Fibroblast of skin of left quadriceps (primary cell): ENCODE measurements at regions not wholly inside any gene's neighbourhood (a gene's known extent, or its start where the extent isn't known, plus 50 kb on each side); places are given as distances from the start of the nearest gene placed in this dataset.

Experiments
- DNase-seq, 2 experiments: peaks; one replicate each; pipeline ENCODE4 v3.0.0-alpha.2; 2013; ENCODE audit warnings: low read depth in 2 of 2

DNA sequence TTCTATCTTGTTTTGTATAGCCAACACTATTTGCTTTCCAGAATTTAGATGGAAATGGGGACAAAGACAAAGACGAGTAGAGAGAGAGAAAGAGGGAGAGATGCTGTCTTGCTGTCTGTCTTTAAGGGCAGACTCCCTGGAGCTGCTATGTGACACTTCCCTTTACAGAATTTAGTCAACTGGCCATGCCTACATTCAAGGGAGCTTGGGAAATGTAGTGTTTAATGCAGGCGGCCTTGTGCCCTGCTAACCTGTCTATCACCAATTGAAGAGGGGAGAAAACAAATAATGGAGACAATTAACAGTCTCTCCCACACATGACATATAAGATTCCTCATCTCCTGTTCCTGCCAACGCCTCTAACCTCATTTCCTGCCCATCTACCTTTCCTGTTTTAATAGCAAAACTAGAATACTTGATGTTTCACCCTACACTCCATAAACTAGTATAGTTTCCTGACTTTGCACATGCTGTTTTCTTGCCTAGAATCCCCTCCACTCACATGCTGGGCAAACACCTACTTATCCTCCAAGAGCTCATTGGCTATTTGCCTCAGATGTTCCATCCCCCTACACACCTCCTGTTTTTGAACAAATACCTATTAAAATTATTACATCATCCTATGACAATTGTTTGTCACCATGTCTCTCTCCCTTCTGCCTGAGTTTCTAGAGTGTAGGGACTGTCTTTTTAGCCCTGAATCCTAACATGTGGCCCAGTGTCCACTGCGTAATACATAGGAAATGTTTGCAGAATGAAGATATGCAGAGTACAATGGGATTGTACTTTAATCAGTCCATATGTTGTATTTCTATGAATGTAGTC is 117.2 kb downstream of the SLC25A24 start:
- no peak for DNase-seq

DNA sequence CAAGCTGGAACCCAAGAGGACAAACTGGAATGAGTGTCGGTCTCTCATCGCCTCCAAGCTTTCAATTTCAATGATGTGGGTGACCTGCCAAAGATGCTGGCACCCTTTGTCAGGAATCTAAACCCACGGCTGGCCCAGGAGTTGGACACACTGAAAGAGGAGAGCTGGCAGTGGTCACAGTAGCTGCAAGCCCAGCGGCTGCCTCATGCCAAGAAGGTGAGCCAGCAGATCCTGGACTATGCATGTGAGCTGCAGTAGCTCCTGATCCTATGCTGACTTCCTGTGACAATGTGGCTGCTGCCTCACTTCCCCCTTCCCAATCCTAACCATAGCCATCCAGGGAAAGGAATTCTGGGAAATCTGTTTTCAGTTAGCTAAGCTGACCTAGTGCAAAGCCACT is 117.0 kb upstream of the VAV3 start:
- no peak for DNase-seq

DNA sequence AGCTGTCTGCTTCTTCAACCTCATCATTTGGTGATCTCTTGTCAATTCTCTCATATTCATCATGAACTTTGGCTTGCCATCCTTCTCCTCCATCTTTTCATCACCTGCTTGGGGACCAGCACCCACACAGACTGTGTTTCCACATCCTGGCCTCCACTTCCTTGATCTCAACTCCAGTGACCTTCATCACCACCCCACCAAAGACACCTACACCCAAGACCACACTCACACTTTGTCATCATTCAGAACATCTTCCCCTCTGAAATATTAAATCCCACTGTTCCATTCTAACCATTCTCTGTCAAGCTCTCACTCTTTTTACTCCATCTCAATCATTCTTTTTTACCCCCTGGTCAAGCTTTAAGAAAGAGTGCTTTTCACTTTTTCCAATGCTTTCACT is 115.5 kb upstream of the VAV3 start:
- no peak for DNase-seq

DNA sequence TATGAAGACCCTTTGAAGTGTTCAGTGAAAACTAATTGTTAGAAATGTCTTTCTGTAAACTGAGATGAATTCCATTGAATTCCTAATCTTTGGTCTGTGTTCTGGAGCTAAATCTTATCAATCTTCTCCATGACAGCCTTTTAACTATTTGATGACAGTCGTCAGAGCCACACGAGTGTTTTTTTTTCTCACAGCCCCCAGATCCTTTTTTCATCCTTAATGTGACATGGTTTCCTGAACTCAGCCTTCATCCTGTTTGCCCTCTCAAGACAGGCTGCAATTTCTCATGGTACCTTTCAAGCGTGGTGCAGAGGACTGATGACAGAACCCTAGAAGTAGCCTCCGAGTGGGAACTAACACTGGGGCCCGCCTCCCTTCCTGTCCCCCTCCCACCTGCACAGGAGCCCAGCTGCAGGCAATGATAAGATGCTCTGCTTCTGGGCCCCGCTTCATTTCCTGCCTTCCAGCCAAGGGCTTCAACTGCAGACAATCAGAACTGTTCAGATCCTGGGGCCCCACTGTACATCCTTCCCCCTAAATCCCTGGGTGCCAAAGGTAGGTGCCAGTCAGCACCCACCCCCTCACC is 114.6 kb upstream of the VAV3 start:
- no peak for DNase-seq

DNA sequence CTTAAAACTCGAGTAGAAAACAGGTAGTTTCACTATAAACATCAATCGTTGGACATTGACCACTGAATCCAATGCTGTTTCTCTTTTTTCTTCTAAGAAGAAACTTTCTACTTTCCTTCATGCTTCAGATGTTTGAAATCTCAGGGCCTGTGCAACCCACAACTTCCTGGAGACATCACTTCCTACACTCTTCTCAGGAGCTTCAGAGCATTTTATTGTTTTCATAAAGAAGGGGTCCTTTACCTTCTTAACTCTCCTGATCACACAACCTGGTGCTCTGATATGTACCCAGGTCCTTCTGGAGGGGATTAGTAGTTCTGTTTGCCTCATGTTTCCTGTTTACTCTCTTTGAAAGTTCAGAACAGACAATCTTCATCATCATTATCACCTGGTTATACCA is 113.0 kb upstream of the VAV3 start:
- no peak for DNase-seq

DNA sequence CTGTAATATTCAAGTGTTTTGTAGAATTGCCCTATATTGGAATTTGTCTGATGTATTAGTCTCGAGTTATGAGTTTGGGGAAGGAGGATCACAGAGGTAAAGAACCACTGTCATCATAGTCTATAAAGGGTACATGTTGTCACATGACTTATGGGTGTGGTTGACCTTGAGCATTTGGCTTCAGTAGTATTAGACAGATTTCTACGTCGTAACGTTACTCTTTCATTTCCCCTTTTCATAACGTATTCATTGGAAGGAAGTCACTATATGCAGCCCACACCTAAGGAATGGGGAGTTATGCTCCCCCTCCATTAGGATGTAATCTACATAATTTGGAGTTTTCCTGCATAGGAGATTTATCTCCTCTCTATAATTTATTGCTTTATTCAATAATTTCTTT is 110.1 kb upstream of the VAV3 start:
- no peak for DNase-seq

DNA sequence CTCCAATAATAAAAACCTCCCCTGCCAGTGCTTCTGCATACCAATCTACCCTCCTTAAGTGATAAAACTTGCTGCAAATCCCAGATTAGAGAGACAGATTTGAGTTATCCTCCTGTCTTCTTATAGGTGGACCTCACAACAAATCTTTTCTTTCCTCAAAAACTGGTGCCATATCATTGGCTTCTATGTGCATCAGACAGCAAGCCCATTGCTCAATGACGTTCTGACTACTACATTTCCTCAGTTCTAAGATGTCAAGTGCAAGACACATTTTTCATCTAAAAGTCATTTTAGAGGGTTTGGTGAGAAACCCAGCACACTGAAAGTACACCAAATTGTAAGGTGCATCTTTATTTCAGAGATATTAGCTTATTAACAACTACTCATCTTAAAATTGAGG is 107.8 kb upstream of the VAV3 start:
- DNase-seq: no peak

DNA sequence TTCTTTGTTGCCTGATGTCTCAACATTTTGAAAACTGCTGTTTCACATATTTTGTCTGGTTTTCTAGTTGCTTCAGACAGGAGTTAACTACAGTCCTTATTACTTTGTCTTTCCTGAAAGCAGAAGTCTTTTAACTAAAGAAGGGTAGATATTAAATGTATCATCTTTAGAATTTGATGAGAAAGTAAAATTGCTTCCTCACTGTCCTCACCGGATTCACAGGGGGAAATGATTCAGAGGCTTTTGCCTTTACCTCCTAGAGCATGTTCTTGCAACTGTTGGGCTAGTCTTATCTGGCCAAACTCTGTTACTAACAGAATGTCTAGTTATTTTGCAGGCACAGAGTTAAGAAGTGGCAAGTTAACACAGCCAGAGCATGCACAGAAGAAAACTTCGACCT is 107.2 kb upstream of the VAV3 start:
- DNase-seq: no peak

DNA sequence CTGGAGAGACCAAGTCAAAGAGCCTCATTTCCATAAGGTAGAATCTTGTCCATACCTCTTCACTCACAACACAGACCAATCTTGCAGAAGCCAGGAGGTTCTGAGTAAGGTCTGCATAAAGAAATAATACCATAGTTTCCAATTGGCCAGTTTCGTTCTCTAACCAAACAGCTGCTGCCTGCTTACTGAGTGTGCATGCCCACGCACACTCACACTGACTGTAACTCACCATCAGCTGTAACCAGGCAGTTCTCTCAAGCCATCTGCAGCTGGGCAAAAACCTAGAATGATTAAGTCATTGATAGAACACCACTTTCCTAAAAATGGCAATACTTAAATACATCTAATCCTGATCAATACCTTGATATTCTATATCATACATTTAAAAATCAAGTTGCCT is 106.6 kb upstream of the VAV3 start:
- DNase-seq: no peak

DNA sequence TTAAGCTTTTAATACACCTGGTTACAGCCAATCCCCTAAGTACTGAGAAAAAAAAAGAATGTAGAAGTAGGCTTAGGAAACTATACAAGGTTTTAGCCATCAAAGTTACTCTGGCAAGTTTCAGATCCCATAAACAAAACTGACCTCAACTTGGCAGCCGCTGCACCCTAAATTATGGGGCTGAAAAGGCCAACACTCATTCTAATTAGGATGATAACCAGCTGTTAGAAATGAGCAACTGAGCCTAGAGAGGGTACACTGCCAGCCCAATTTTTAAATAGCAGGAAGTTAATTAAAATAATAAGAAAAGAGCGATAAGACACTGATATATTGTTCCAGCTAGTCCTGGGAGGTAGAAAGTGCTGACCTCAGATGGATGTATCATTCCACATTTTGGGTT is 105.7 kb upstream of the VAV3 start:
- no peak for DNase-seq

DNA sequence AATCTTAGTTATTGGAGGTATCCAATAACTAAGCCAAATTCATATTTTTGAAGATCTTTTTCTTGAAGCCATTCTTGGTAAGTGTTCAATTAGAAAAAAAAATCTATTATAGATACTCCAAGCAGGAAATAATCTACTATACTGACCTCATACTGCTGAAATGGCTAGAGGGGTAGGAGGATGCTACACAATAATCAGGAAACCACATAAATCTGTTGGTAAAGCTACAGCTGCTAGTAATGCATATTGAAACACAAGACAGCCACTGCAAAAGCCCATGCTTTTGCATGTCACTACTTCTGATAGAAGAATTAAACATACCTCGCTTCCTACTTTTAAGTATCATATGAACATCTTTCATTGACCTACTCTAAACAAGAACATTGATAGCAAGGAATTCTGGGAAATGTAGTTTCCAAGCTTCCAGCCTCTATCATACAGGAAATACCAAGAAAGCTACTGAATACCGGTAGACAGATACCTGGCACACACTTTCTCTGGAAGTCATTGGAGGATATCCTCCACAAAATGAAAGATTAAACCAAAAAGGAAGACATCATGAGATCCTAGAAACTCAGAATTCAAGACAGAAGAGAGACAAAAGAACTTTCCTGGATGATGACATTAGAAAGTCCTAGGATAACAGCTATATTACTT is 103.0 kb upstream of the VAV3 start:
- no peak for DNase-seq

DNA sequence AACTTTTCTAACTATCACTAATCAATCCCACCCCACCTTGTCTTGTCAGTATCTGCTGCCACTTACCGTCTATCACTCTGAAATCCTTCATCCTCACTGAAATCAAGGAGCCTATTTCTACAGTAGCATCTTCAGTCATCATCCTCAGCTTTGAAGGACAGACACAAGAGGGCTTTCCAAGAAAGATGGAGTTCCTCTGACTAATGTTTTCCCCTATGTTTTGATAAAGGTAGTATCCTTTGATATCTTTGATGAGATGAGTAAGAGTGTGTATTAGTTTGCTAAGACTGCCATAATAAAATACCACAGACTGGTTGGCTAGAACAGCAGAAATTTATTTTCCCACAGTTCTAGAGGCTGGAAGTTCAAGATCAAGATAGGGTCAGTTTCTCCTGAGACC is 101.8 kb upstream of the VAV3 start:
- DNase-seq: no peak

DNA sequence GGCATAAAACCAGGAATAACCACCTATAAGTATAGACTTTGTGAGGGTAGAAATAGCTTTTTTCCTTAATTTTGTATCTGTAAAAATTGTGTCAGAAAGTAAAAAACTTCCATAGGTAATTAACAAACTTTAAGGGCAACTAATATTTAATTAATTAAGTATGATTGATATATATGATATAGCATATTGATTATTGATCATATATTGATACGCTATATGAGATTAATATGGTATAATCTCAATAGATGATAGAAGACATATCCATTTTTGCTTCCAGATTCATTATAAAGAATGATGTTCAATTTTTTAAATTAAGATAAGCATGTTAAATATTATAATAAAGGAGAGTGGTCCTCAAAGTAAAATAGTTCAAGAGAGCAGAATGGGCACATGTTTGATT is 99.3 kb upstream of the VAV3 start:
- DNase-seq: no peak

DNA sequence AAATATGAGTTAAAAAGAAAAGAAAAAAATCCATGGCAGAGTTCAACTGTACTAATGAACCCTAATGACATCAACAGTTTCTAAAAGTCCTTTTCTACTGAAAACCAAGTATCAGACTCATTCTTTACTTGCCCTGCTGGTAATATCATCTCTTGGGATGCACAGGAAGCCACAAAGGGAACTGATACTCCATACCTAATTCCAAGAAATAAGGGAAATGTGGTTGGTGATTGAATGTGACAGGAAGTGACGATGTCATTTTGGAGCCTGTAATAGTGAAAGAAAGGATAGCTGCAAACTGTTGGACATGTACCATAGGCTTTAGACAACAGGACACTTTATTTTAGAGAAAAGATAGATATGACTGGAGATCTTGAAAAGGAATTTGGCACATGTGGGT is 98.7 kb upstream of the VAV3 start:
- no peak for DNase-seq

DNA sequence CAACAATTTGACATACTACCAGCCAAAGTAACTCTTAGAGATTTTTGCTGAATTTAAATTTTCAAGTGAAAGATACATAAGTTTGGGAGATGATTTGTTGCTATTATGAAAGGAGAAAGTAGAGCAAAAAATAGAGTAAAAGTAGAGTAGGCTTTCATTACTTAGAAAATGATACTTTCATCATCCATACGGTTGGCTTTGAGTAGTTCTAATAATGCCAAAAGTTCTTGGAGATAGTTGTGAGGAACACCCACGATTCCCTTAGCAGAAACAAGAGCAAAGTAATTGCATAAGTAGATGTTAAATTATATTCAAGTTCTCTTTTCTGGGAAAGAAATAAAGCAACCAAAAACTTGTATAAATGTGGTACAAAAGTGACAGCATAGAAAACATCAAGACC is 95.0 kb upstream of the VAV3 start:
- DNase-seq: no peak

DNA sequence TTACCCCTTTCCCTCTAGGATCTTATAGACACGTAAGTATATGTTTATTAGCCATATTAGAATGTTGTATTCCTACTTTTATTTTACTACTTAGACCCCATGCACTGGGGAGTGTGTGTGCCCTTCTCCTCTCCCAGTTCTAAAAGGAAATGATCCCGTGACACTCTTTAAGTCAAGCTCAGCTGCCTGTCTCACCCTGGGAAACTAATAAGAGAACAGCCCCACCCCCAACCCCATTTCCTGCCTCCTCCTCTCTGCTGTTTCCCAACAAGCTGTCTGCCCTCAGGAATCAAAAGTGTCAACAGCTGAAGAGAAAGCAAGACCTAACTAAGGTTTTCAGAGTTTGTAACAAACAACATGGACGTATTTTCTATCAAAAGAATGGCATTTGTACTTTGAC is 92.6 kb upstream of the VAV3 start:
- DNase-seq: no peak

DNA sequence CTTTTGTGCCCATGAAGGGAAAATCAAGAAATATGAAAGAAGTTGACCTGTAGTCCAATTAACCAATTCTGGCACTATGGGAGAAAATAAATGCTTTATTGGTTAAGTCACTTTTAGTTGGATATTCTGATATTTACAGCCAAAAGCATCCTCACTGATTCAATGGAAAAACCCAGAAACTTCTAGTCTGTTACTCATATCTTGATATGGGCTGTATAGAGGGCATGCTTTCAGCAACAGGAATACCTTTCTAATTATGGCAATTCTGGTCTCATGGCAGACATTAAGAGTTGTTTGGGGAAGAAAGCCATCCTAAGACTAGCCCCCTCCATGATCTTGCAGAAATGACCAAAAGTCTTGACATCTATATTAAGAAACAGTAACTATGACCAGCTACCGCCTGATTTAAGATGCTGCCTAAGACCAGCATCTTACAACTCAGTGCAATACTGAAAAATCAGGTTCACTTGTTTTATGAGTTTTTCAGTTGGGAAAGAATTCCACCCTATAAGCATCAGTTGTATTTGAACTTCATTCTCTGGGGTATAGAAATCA is 91.5 kb upstream of the VAV3 start:
- no peak for DNase-seq

DNA sequence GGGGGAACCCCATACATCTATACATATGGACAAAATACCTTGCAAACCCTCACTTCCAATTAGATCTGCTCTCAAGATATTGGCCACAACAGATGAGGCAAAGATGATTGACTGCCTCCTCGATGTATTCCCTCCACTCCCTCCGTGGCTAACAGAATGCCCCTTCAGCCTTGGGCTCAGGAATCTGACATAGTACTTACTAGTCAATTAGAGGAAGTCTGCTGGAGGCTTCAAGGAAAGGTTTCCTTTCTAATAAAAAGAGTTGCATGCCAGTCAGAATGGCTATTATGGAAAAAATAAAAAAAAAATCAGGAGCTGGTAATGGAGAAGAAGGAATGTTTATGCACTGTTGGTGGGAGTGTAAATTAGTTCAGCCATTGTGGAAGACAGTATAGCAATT is 90.4 kb upstream of the VAV3 start:
- no peak for DNase-seq

DNA sequence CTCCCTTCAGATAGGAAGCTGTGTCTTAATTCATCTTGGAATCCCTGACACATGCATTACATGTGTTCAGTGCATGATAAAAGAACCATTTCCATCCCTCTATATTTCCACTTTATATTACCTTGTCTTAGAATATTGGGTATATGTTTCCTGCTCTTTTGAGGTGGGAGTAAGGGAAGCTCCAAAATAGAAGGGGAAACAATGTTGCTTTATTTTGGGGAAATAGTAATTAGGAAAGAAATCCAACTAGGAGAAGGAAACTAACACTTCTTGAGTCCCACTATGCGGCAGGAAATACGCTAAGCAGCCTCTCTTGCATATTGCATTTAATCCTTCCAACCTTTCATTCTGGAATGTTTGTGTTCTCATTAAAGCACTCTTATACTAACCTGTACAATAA is 89.4 kb upstream of the VAV3 start:
- DNase-seq: no peak

DNA sequence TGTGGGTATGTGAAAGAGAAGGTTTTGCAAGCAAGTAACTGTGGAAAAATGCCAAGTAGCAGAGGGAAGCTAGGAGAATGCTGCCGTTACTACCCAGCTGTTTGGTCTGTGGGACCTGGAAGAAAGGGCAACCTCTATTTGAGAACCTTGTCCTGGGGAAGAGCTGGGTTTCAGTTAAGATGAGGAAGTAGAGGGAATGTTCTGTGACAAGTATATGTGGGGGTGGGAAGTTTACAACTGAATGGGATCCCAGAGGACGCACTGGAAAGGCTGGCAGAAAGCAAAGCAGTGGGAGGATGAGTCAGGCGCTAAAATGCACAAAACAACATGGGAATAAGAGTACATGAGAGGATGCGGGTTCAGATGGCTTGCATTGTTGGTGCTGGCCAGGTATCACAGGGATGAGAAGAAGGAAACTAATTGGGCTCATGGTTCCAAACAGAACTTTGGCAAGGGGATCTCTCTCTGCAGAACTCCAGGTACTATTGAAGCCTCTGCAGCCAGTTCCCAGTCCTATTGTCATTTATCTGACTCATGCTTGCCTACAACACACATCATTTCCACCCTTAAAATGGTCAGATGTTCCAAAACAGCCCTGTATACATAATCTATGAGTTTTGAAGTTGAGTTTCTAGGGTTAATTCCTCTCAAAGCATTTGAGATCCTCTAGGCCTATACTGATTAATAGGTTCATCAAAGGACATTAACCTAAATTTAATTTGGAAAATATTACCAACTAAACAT is 88.5 kb upstream of the VAV3 start:
- no peak for DNase-seq

DNA sequence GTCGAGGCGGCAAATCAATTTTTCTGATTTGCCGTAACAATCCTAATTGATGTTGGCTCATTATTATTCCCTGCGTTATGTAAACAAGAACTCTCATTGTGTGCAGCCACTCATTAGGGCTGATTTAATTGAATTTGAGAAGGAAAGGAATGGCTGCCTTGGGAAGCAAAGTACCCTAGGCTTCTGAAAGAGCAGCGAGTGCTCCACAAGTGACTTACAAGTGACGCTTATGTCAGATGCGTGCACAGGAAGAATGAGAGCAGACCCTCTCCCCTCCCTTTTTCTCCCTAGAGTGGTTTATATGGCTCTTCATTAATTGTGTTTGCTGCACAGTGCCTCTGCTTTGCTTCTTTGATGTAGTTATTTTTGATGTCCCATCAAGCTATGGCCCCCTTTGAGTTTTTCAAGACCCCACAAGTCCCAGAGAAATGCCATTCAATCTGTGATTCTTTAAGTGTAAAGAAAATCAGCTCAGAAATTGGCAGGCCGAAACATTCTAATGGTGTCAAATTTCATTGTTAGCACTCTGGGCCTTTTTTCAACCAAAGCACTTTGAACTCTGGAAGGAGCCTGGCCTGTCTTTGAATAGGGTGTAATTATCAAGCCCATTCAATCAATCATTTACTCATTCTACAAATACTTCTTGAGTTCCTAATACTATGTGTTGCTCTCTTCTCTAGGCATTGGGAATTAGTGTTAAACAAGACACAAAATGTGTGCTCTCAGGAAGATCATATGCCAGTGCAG is 86.8 kb upstream of the VAV3 start:
- no peak for DNase-seq
